ENCODE measurements at regions not wholly inside any gene's neighbourhood (a gene's known extent, or its start where the extent isn't known, plus 50 kb on each side); places are given as distances from the start of the nearest gene placed in this dataset.

- Histone ChIP-seq H3K4me1 (no peaks in the 10 kb centered on the region), H3K27me3 (peaks cover 3% of the 10 kb centered on the region), H3K36me3 (no peaks in the 10 kb centered on the region), H3K27ac (no peak overlapping the region), H3K9me3 (peaks cover 6 to 9% of the 10 kb centered on the region in 2 donors), H3K4me3 (no peak overlapping the region)
- in situ Hi-C loops (cut with MboI; ENCODE audit: low pct_ligation_motif_present in 1 of 4, low pct_unique_long_range_greater_than_20kb in 1 of 4, low sequenced_read_pairs in 3 of 4) (no loop called here), intact Hi-C loops (cut with DNase I; ENCODE audit: low total_unique reads) (no loop called here)
- WGBS, 2 donors (ENCODE audit: low coverage in 1 of 2): 85% methylated on average over 15 of the region's 15 CpGs; no CpG with 5 or more reads in 1 of the 2 donors
- TF ChIP-seq CTCF (IDR thresholded peaks at IDR 0.05) (no peak), EP300 (IDR thresholded peaks at IDR 0.05; ENCODE audit: low read depth) (no peak), POLR2A (IDR thresholded peaks at IDR 0.05) (no peak), POLR2AphosphoS5 (IDR thresholded peaks at IDR 0.05) (no peak)
- no peak for DNase-seq
Observed at GRCh38 chr2:239773228-239774141, 251.7 kb downstream of the NDUFA10 start.

GRCh38 chr2:239772721-239773120 lies 252.4 kb downstream of the NDUFA10 start:
- Histone ChIP-seq H3K4me3 (no peak overlapping the region), H3K27ac (no peak overlapping the region), H3K9me3 (peaks cover 6 to 9% of the 10 kb centered on the region in 2 donors), H3K27me3 (peaks cover 3% of the 10 kb centered on the region), H3K4me1 (no peaks in the 10 kb centered on the region), H3K36me3 (no peaks in the 10 kb centered on the region)
- in situ Hi-C loops (cut with MboI; ENCODE audit: low pct_ligation_motif_present in 1 of 4, low pct_unique_long_range_greater_than_20kb in 1 of 4, low sequenced_read_pairs in 3 of 4): no loop called here
- intact Hi-C loops (cut with DNase I; ENCODE audit: low total_unique reads): no loop called here
- WGBS, 2 donors (ENCODE audit: low coverage in 1 of 2): 85 to 92% methylated on average over 3 to 5 of the region's 5 CpGs
- no peak for DNase-seq
- no peak for TF ChIP-seq POLR2AphosphoS5 (IDR thresholded peaks at IDR 0.05)
- TF ChIP-seq POLR2A (IDR thresholded peaks at IDR 0.05): no peak
- TF ChIP-seq EP300 (IDR thresholded peaks at IDR 0.05; ENCODE audit: low read depth): no peak
- no peak for TF ChIP-seq CTCF (IDR thresholded peaks at IDR 0.05)

- 64% methylated on average over 7 of the region's 7 CpGs; no CpG with 5 or more reads in 1 of the 2 donors for WGBS, 2 donors (ENCODE audit: low coverage in 1 of 2)
- Histone ChIP-seq H3K27me3 (no peaks in the 10 kb centered on the region), H3K36me3 (no peaks in the 10 kb centered on the region), H3K27ac (no peak overlapping the region), H3K4me3 (no peak overlapping the region), H3K4me1 (no peaks in the 10 kb centered on the region), H3K9me3 (peaks cover 6 to 9% of the 10 kb centered on the region in 2 donors)
- no peak for TF ChIP-seq EP300 (IDR thresholded peaks at IDR 0.05; ENCODE audit: low read depth)
- TF ChIP-seq POLR2AphosphoS5 (IDR thresholded peaks at IDR 0.05): no peak
- no peak for TF ChIP-seq POLR2A (IDR thresholded peaks at IDR 0.05)
- no peak for TF ChIP-seq CTCF (IDR thresholded peaks at IDR 0.05)
- intact Hi-C loops (cut with DNase I; ENCODE audit: low total_unique reads): no loop called here
- in situ Hi-C loops (cut with MboI; ENCODE audit: low pct_ligation_motif_present in 1 of 4, low pct_unique_long_range_greater_than_20kb in 1 of 4, low sequenced_read_pairs in 3 of 4): no loop called here
- no peak for DNase-seq
Observed at GRCh38 chr2:239770246-239770639, 254.9 kb downstream of the NDUFA10 start.

- no peaks in the 10 kb centered on the region for H3K27me3 ChIP-seq
- no peaks in the 10 kb centered on the region for H3K4me1 ChIP-seq
- no peak overlapping the region for H3K4me3 ChIP-seq
- 79% methylated on average over 17 of the region's 18 CpGs; no CpG with 5 or more reads in 1 of the 2 donors for WGBS, 2 donors (ENCODE audit: low coverage in 1 of 2)
- H3K36me3 ChIP-seq: no peaks in the 10 kb centered on the region
- in situ Hi-C loops (cut with MboI; ENCODE audit: low pct_ligation_motif_present in 1 of 4, low pct_unique_long_range_greater_than_20kb in 1 of 4, low sequenced_read_pairs in 3 of 4) (no loop called here), intact Hi-C loops (cut with DNase I; ENCODE audit: low total_unique reads) (no loop called here)
- TF ChIP-seq POLR2A (IDR thresholded peaks at IDR 0.05): no peak
- no peak for DNase-seq
- no peak overlapping the region for H3K27ac ChIP-seq
- H3K9me3 ChIP-seq: peaks cover 6 to 9% of the 10 kb centered on the region in 2 donors
Observed at GRCh38 chr2:239769554-239770245, 255.4 kb downstream of the NDUFA10 start.
